GM10266 (cell line): ENCODE measurements at regions not wholly inside any gene's neighbourhood (a gene's known extent, or its start where the extent isn't known, plus 50 kb on each side); places are given as distances from the start of the nearest gene placed in this dataset.

ENCODE experiments used
- DNase-seq: peaks from one replicate; pipeline ENCODE4 v3.0.0; 2012; ENCODE audit errors: extremely low spot score
- CTCF ChIP-seq: IDR thresholded peaks from 2 replicates; pipeline ENCODE4 v1.5.1; 2012; ENCODE audit warnings: mild to moderate bottlenecking, low read depth; ENCODE audit not compliant: control insufficient read depth, insufficient read depth; ENCODE audit errors: missing control alignments

GRCh38 chr2:221848286-221848685 is 276.2 kb upstream of the EPHA4 start:
- DNase-seq = no peak
- no peak for TF ChIP-seq CTCF

- no peak for TF ChIP-seq CTCF
Measured at GRCh38 chr2:221845021-221845365, 272.9 kb upstream of the EPHA4 start.

GRCh38 chr2:221844212-221845020 is 272.3 kb upstream of the EPHA4 start:
- no peak for TF ChIP-seq CTCF
- no peak for DNase-seq

More at GRCh38 chr2:221845021-221845365, 272.9 kb upstream of the EPHA4 start:
- no peak for DNase-seq

GRCh38 chr2:221836095-221836494 is 264.0 kb upstream of the EPHA4 start:
- no peak for TF ChIP-seq CTCF
- no peak for DNase-seq

GRCh38 chr2:221833966-221834365 is 261.9 kb upstream of the EPHA4 start:
- no peak for DNase-seq
- TF ChIP-seq CTCF = no peak

- no peak for TF ChIP-seq CTCF
- DNase-seq = no peak
Measured at GRCh38 chr2:221831051-221831450, 258.9 kb upstream of the EPHA4 start.

GRCh38 chr2:221822416-221822815 is 250.3 kb upstream of the EPHA4 start:
- no peak for TF ChIP-seq CTCF
- no peak for DNase-seq
